B cell (primary cell): ENCODE measurements at regions not wholly inside any gene's neighbourhood (a gene's known extent, or its start where the extent isn't known, plus 50 kb on each side); places are given as distances from the start of the nearest gene placed in this dataset.

Source experiments
- ATAC-seq: fragments of 200-7000 bp; cut with Tn5 transposase; one replicate; pipeline ENCODE4 v1.10.0; 2021; ENCODE audit warnings: low read depth, mild to moderate bottlenecking, moderate number of reproducible peaks, moderate library complexity
- CTCF ChIA-PET: fragments of 350-600 bp; sonication (Branson Sonifier 250); formaldehyde crosslinking; loops from one replicate; lab custom pipeline; 2021; ENCODE audit warnings: antibody characterized with exemption, inconsistent platforms; lab: Charles Lee
- POLR2A ChIA-PET: fragments of 350-600 bp; sonication (Branson Sonifier 250); formaldehyde crosslinking; loops from one replicate; lab custom pipeline; 2021; ENCODE audit warnings: antibody characterized with exemption; lab: Charles Lee
- DNase-seq: peaks from one replicate; pipeline ENCODE4 v3.0.0; 2013
- H2AFZ ChIP-seq: 2 replicates; pipeline ENCODE4 v1.6.1; 2012; ENCODE audit warnings: mild to moderate bottlenecking, low read depth, low read length; ENCODE audit not compliant: insufficient read depth, poor library complexity, severe bottlenecking
- H3K27ac ChIP-seq, 2 donors: 1 replicate in 1 of 2; 2 replicates in 1 of 2; pipeline ENCODE4 v1.5.1; 2012 to 2013; ENCODE audit warnings: low read length in 2 of 2, mild to moderate bottlenecking in 2 of 2, moderate library complexity in 1 of 2
- H3K27me3 ChIP-seq, 4 experiments: fragments of 200-600 bp in 1 of 4; sonication (generic) in 1 of 4; replicated peaks in 1 of 4; 1 replicate in 2 of 4; 2 replicates in 2 of 4; pipeline versions ENCODE4 v1.6.1 to v1.7.0; 2013 to 2016; ENCODE audit warnings: low read length in 3 of 4, mild to moderate bottlenecking in 2 of 4, mixed read lengths in 1 of 4, moderate library complexity in 1 of 4; ENCODE audit not compliant: insufficient read depth in 4 of 4, control insufficient read depth in 3 of 4; ENCODE audit errors: control extremely low read depth in 1 of 4
- H3K36me3 ChIP-seq, 2 experiments: replicated peaks in 1 of 2; 1 replicate in 1 of 2; 2 replicates in 1 of 2; pipeline versions ENCODE4 v1.6.1 to v1.7.1; 2013; ENCODE audit warnings: low read length in 1 of 2; ENCODE audit not compliant: insufficient read depth in 2 of 2, control insufficient read depth in 1 of 2; ENCODE audit errors: control extremely low read depth in 1 of 2, extremely low read depth in 1 of 2
- H3K4me1 ChIP-seq, 2 donors: fragments of 200-600 bp in 1 of 2; sonication (generic) in 1 of 2; 1 replicate in 1 of 2; 2 replicates in 1 of 2; pipeline versions ENCODE4 v1.5.1 to v1.6.1; 2013 to 2017; ENCODE audit warnings: low read length in 2 of 2; ENCODE audit not compliant: control insufficient read depth in 2 of 2, insufficient read depth in 2 of 2
- H3K4me2 ChIP-seq: replicated peaks from 2 replicates; pipeline ENCODE3; 2012; ENCODE audit warnings: mild to moderate bottlenecking, low read depth, low read length; ENCODE audit not compliant: poor library complexity, severe bottlenecking
- H3K4me3 ChIP-seq, 5 experiments: fragments of 200-600 bp in 1 of 5; sonication (generic) in 1 of 5; 1 replicate in 3 of 5; 2 replicates in 2 of 5; pipeline versions ENCODE4 v1.5.1 to v1.7.0; 2011 to 2016; ENCODE audit warnings: low read length in 4 of 5, mild to moderate bottlenecking in 4 of 5, low read depth in 2 of 5, control low read depth in 1 of 5, moderate library complexity in 1 of 5; ENCODE audit not compliant: insufficient read depth in 1 of 5; ENCODE audit errors: control extremely low read depth in 1 of 5, extremely low read depth in 1 of 5
- H3K79me2 ChIP-seq: fragments of 200-600 bp; sonication (generic); one replicate; pipeline ENCODE4 v1.6.0; 2016; ENCODE audit warnings: low read length; ENCODE audit not compliant: control insufficient read depth, insufficient read depth
- H3K9ac ChIP-seq: fragments of 200-600 bp; sonication (generic); 2 replicates; pipeline ENCODE4 v1.6.1; 2017; ENCODE audit warnings: mild to moderate bottlenecking, low read length, moderate library complexity
- H3K9me3 ChIP-seq, 3 donors: one replicate each; pipeline versions ENCODE4 v1.6.1 to v1.7.1; 2013; ENCODE audit warnings: low read length in 2 of 3; ENCODE audit not compliant: control insufficient read depth in 2 of 3, insufficient read depth in 1 of 3; ENCODE audit errors: control extremely low read depth in 1 of 3
- H4K20me1 ChIP-seq: 2 replicates; pipeline ENCODE4 v1.6.0; 2012; ENCODE audit warnings: mild to moderate bottlenecking, low read length; ENCODE audit not compliant: insufficient read depth, control insufficient read depth, poor library complexity, severe bottlenecking
- H3K27ac Mint-ChIP-seq: one replicate; pipeline ENCODE4 v1.8.0; 2021; ENCODE audit warnings: mixed read lengths
- H3K27me3 Mint-ChIP-seq: one replicate; pipeline ENCODE4 v1.8.0; 2021; ENCODE audit warnings: mixed read lengths
- H3K4me1 Mint-ChIP-seq: one replicate; pipeline ENCODE4 v1.8.0; 2021; ENCODE audit warnings: mixed read lengths
- H3K4me3 Mint-ChIP-seq: one replicate; pipeline ENCODE4 v1.8.0; 2021; ENCODE audit warnings: mixed read lengths
- H3K9me3 Mint-ChIP-seq: one replicate; pipeline ENCODE4 v1.8.0; 2022; ENCODE audit warnings: mixed read lengths; ENCODE audit not compliant: insufficient read depth
- CTCF ChIP-seq: fragments of 200-600 bp; IDR thresholded peaks from one replicate; pipeline ENCODE4 v1.8.0; 2022; ENCODE audit warnings: antibody characterized with exemption, mild to moderate bottlenecking
- EZH2 ChIP-seq: IDR thresholded peaks from 2 replicates; pipeline ENCODE4 v1.6.1; 2012; ENCODE audit warnings: borderline replicate concordance, low read depth, mild to moderate bottlenecking, moderate library complexity, low read length; ENCODE audit not compliant: insufficient read depth, poor library complexity, severe bottlenecking
- WGBS: methylation state at CpG from one replicate; pipeline ENCODE4 v1.1.5; 2013; ENCODE audit warnings: missing lambda C conversion rate; ENCODE audit not compliant: insufficient coverage; 5-methylcytosine and 5-hydroxymethylcytosine counted together
- intact Hi-C: fragments of 100-400 bp; cut with micrococcal nuclease; formaldehyde crosslinking; loops from one replicate; pipeline ENCODE4 v1.10.0; 2022

GRCh38 chr17:72565006-72565405 lies 444.2 kb downstream of the SOX9 start:
- ChIA-PET POLR2A (no interaction called here), CTCF (interaction anchor here (0.9 kb wide), 1 partner anchor 591 kb away, joined by 3 read pairs; no protein-coding TSS in a partner anchor)
- no peaks in the 10 kb centered on the region for H3K4me1 ChIP-seq
- Mint-ChIP-seq H3K27me3 (no peaks in the 10 kb centered on the region), H3K27ac (no peak overlapping the region), H3K9me3 (no peaks in the 10 kb centered on the region), H3K4me3 (no peak overlapping the region), H3K4me1 (no peaks in the 10 kb centered on the region)
- intact Hi-C loops = loop anchor here (10.0 kb wide), 1 partner anchor 690 kb away; no protein-coding TSS in a partner anchor
- DNase-seq (no peak), ATAC-seq (no peak)
- no peaks in the 10 kb centered on the region for H3K79me2 ChIP-seq
- 100% methylated on average over 3 of the region's 5 CpGs for WGBS
- H3K4me3 ChIP-seq = no peak overlapping the region
- H4K20me1 ChIP-seq = no peaks in the 10 kb centered on the region
- no peak overlapping the region for H3K4me2 ChIP-seq
- no peak overlapping the region for H2AFZ ChIP-seq
- H3K27me3 ChIP-seq = no peaks in the 10 kb centered on the region
- H3K27ac ChIP-seq = no peak overlapping the region
- no peak for TF ChIP-seq CTCF
- no peak for TF ChIP-seq EZH2
- no peak overlapping the region for H3K9ac ChIP-seq
- peaks cover 0 to 3% (median 0%) of the 10 kb centered on the region in 3 donors for H3K9me3 ChIP-seq
- no peaks in the 10 kb centered on the region for H3K36me3 ChIP-seq

DNA sequence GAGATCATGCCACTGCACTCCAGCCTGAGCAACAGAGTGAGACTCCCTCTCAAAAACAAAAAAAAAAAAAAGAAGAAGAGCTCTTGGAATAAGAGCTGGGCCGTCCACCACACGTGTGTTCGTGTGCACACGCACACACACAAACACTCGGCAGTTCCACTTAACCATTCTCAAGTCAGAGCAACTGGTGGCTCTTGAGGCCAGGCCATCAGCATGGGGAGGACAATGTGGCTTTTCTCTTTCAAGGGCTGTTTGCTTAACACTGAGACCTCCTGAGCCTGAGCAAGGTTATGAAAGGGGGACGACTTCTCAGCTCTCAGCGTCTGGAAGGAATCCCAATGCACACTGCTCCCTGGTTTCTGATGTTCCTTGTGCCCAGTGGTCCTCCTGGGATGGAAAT lies 444.9 kb downstream of the SOX9 start:
- POLR2A ChIA-PET = no interaction called here
- Histone ChIP-seq H2AFZ (no peak overlapping the region), H4K20me1 (no peaks in the 10 kb centered on the region), H3K79me2 (no peaks in the 10 kb centered on the region), H3K27ac (no peak overlapping the region), H3K4me2 (no peak overlapping the region), H3K27me3 (no peaks in the 10 kb centered on the region), H3K9me3 (peaks cover 0 to 3% (median 0%) of the 10 kb centered on the region in 3 donors), H3K9ac (no peak overlapping the region), H3K4me3 (no peak overlapping the region), H3K36me3 (no peaks in the 10 kb centered on the region), H3K4me1 (no peaks in the 10 kb centered on the region)
- Mint-ChIP-seq H3K27me3 (no peaks in the 10 kb centered on the region), H3K9me3 (no peaks in the 10 kb centered on the region), H3K27ac (no peak overlapping the region), H3K4me1 (no peaks in the 10 kb centered on the region), H3K4me3 (no peak overlapping the region)
- no peak for TF ChIP-seq CTCF
- TF ChIP-seq EZH2 = no peak
- WGBS = 95% methylated on average over 7 of the region's 7 CpGs
- DNase-seq (no peak), ATAC-seq (no peak)
- CTCF ChIA-PET = interaction anchor here (0.9 kb wide), 1 partner anchor 591 kb away, joined by 3 read pairs; no protein-coding TSS in a partner anchor
- intact Hi-C loops = loop anchor here (10.0 kb wide), 1 partner anchor 689 kb away; no protein-coding TSS in a partner anchor
